ENCODE measurements at regions not wholly inside any gene's neighbourhood (a gene's known extent, or its start where the extent isn't known, plus 50 kb on each side); places are given as distances from the start of the nearest gene placed in this dataset.
"Not testable (repeated sequence)": the region's sequence is repeated elsewhere in the genome, so short reads cannot be mapped to it uniquely, and the experiment has no call there.

DNA sequence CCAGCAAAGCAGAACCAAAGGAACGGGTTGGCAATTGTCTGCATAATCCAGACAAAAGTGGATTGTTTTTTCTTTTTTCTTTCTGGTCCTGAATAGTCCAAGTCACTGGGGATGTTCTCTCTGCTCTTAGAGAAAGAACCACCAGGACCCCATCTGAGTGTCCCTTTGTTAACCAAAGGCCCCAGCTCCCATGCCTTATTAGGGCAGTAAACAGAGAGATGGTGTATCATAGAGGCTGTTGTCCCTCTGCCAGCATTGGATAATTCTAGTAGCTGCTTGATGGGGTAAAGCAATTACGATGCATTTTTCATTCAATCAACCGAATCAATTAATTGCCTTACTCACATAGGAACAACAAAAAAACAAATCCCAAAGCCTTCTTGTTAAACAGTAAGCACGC is 213.0 kb downstream of the BUB3 start:
- TF ChIP-seq SPI1 (IDR thresholded peaks at IDR 0.05; ENCODE audit: borderline replicate concordance, low read depth) (no peak), GABPA (IDR thresholded peaks at IDR 0.05; ENCODE audit: low read depth) (no peak), REST (IDR thresholded peaks at IDR 0.05; ENCODE audit: insufficient replicate concordance, low read depth) (no peak), POLR2AphosphoS5 (IDR thresholded peaks at IDR 0.05; ENCODE audit: low read depth) (no peak), CTCF (IDR thresholded peaks at IDR 0.05; ENCODE audit: insufficient read depth, low read length) (no peak)
- Histone ChIP-seq H3K4me3 (replicated peaks; ENCODE audit: insufficient read depth, low read length) (no peak overlapping the region), H3K27me3 (ENCODE audit: insufficient read depth, poor library complexity, severe bottlenecking) (no peaks in the 10 kb centered on the region), H3K27ac (replicated peaks) (no peak overlapping the region)
- DNase-seq (ENCODE audit: low read depth in 1 of 2, low spot score in 1 of 2) = no peak

- not testable (repeated sequence) for DNase-seq (ENCODE audit: low read depth in 1 of 2, low spot score in 1 of 2); H3K4me3 ChIP-seq (replicated peaks; ENCODE audit: insufficient read depth, low read length)
These were observed 217.4 kb downstream of the BUB3 start for GRCh38 chr10:123371626-123372025.

DNA sequence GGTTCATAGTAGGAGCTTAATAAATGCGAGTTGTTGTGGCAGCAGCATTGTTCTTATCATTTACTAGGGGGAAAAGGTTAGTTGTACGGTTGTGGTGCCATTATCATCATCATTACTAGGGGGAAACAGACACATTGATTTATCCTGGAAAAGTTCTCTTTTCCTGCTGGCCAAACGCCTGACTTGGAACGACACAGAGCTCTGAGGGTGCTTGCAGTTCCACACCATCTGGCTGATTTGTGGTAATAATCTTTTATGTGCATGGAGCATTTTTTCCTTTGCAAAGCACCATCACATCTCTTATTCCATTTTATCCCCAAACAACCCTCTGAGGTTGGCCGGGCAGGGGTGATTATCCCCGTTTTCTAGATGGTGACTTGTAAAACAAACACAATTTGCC is 219.4 kb downstream of the BUB3 start:
- no peak overlapping the region for H3K4me3 ChIP-seq (replicated peaks; ENCODE audit: insufficient read depth, low read length)
- DNase-seq (ENCODE audit: low read depth in 1 of 2, low spot score in 1 of 2) = no peak
- TF ChIP-seq SPI1 (IDR thresholded peaks at IDR 0.05; ENCODE audit: borderline replicate concordance, low read depth) (no peak), REST (IDR thresholded peaks at IDR 0.05; ENCODE audit: insufficient replicate concordance, low read depth) (no peak), POLR2AphosphoS5 (IDR thresholded peaks at IDR 0.05; ENCODE audit: low read depth) (no peak), CTCF (IDR thresholded peaks at IDR 0.05; ENCODE audit: insufficient read depth, low read length) (no peak), GABPA (IDR thresholded peaks at IDR 0.05; ENCODE audit: low read depth) (no peak)
- peaks cover 3% of the 10 kb centered on the region for H3K27me3 ChIP-seq (ENCODE audit: insufficient read depth, poor library complexity, severe bottlenecking)
- H3K27ac ChIP-seq (replicated peaks) = no peak overlapping the region

More at GRCh38 chr10:123371626-123372025, 217.4 kb downstream of the BUB3 start:
- not testable (repeated sequence) for H3K27me3 ChIP-seq (ENCODE audit: insufficient read depth, poor library complexity, severe bottlenecking); H3K27ac ChIP-seq (replicated peaks)

- Histone ChIP-seq H3K27ac (replicated peaks) (no peak overlapping the region), H3K27me3 (ENCODE audit: insufficient read depth, poor library complexity, severe bottlenecking) (peaks cover 3% of the 10 kb centered on the region), H3K4me3 (replicated peaks; ENCODE audit: insufficient read depth, low read length) (no peak overlapping the region)
- no peak for DNase-seq (ENCODE audit: low read depth in 1 of 2, low spot score in 1 of 2)
- TF ChIP-seq SPI1 (IDR thresholded peaks at IDR 0.05; ENCODE audit: borderline replicate concordance, low read depth) = no peak
These were observed 220.9 kb downstream of the BUB3 start for GRCh38 chr10:123375097-123375496.

DNA sequence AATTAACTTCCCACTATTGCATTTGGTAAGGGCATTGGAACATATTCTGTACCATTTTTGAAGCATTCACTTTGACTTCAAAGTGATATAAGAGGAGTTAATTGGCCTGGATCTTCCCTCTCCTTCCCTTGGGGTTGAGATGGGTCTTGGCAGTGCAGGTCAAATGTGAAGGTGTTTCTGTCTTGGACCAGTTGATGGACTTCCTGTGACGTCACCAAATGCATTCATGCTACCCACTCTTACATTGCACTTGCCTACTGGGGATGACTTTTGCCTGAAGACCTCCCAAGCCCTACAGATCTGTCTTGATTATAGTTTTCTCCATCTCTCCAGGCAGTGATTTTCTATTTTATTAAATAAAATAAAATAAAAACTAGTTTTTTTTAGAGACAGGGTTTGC is 221.5 kb downstream of the BUB3 start:
- Histone ChIP-seq H3K4me3 (replicated peaks; ENCODE audit: insufficient read depth, low read length) (no peak overlapping the region), H3K27ac (replicated peaks) (no peak overlapping the region), H3K27me3 (ENCODE audit: insufficient read depth, poor library complexity, severe bottlenecking) (peaks cover 3% of the 10 kb centered on the region)
- DNase-seq (ENCODE audit: low read depth in 1 of 2, low spot score in 1 of 2) = no peak
- TF ChIP-seq SPI1 (IDR thresholded peaks at IDR 0.05; ENCODE audit: borderline replicate concordance, low read depth) (no peak), REST (IDR thresholded peaks at IDR 0.05; ENCODE audit: insufficient replicate concordance, low read depth) (no peak), POLR2AphosphoS5 (IDR thresholded peaks at IDR 0.05; ENCODE audit: low read depth) (no peak), CTCF (IDR thresholded peaks at IDR 0.05; ENCODE audit: insufficient read depth, low read length) (no peak), GABPA (IDR thresholded peaks at IDR 0.05; ENCODE audit: low read depth) (no peak)
